COLO668 (cell line): ENCODE measurements at regions not wholly inside any gene's neighbourhood (a gene's known extent, or its start where the extent isn't known, plus 50 kb on each side); places are given as distances from the start of the nearest gene placed in this dataset.

ENCODE experiments used
- DNase-seq: peaks from one replicate; lab custom pipeline; 2025; ENCODE audit not compliant: unreplicated experiment; lab: John Stamatoyannopoulos, UW

DNA sequence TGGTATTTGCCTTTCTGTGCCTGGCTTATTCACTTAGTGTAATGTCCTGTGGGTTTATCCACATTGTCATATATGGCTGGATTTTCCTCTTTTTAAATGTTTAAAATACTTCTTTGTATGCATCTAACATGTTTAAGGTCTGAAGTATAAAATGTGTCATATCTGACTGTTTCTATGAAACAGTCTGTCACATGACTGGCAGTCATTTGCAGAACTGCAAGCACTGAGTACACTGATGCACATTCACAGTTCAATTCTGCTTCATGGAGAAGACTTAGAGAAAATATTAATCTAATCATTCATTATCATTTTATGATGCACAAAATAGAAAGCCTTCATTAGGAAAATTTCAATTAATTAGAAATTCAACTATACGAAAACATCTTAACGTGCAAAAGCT, 119.7 kb upstream of the PRSS58 start:
- DNase-seq = no peak

GRCh38 chr7:142376356-142376997, 118.6 kb upstream of the PRSS58 start:
- DNase-seq = no peak

DNA sequence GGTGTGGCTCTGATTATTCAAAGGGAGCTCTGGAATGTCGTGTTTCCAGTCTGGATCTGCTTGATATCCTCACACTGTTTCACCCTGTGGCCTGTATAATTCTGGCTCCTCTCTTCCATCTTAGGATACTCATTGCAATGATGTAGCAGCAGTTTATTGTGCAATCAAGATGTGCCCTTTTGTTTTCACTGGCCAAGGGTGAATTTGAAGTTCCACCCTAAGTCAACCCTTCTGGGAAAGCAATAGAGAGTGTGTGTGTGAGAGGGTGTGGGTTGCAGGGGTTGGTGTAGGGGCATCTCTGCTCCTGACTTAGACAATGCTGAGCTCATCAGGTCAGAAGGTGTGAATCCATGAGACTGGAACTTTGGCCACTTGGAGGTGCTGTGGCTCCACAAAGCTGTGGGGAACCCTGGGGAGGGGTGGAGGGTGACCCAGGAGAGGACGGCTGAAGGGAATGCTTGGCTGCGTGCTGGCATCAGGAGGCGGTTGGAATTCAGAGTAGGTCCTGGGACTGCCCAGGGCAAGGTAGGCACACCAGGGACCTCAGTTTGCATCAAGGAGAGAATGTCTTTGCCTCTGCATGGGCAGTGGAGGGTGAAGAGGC, 118.0 kb upstream of the PRSS58 start:
- DNase-seq = no peak

- no peak for DNase-seq
Observed at GRCh38 chr7:142372727-142373126, 114.9 kb upstream of the PRSS58 start.

DNA sequence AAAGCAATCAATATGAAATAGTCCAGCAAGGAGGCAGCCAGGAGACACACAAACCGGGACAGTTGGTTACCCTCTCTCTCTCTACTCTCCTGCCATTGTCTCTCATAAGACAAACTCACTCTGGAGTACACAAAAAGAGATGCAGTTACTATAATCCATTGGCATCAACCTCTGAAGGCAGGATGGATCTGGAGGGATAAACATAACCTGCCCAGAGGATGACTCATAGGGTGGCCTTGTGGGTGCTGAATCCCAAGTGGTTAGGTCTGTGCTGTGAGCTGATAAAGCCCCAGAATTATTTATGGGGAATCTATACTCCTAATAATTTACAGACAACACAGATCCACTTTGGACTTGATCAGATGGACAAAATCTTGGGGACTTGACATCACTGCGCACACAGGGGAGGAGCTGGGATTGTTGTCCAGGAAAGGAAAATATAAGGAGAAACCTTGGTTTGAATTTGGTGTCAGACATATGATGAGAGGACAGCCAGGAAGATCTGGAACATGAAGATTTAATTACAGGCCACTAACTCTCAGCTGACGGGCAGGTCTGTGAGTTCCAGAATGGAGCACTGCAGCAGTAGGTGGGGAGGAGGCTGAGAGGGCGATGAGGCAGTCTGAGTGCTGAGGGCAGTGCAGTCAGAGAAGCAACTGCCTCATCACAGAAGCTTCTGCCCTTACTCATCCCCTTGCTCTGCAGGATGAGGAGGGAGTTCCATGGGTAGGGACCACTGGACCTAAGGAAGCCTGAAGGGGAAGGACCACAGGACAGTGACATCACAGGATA, 113.9 kb upstream of the PRSS58 start:
- DNase-seq = no peak

- no peak for DNase-seq
Observed at GRCh38 chr7:142365410-142365842, 107.6 kb upstream of the PRSS58 start.

GRCh38 chr7:142364551-142364950, 106.7 kb upstream of the PRSS58 start:
- DNase-seq = no peak

- DNase-seq = no peak
Observed at GRCh38 chr7:142362349-142362748, 104.5 kb upstream of the PRSS58 start.

DNA sequence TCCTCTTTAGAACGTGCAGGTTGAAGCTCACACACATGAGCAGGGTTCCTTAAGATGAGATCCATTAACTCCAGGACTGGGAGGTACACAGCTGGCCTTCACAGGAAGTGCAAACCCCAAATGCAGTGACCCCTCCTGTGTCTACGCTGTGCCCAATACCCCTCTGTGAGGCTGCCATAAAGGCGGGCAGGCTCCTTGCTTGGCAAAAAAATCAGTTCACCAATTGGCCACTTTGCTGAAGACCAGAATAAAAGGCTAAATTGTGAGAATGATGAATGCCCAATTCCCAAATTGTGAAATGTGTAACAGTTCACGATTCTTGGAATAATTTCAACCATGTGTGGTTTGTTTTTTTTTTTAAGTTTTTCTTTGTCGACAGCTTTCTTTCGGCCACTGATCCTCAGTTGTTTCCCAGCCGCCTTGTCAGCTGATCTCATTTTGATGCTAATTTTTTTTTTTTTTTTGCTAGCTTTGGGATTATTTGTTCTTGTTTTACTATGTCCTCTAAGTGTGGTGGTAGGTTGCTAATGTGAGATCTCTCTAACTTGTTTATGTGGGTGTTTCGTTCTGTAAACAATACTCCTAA, 101.9 kb upstream of the PRSS58 start:
- DNase-seq = no peak

DNA sequence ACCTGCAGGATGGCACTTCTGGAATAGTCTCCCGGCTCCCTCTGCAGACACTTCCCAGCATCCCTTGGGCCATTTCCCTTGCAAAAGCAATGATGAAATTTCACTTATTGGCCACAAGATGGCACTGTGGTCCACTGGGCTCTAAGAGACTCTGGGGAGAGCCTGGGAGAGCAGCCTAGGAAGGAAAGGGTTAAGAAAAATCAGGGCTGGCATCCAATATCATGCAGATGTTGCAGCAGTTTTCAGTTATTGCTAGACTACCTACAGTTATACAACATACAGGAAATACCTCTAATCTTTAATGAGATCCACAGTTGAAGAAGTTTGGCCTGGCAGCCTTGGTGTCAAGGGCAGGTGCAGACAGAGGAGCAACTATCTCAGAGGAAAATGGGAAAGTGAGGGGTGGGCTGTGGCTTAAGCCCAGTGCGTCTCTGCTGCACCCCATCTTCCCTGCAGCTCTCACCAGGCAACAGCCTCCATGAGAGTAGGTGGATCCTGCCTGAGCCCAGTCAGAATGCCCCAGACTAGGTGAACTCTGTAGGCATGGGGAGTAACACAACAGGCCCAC, 100.2 kb upstream of the PRSS58 start:
- DNase-seq = peak; percentile 36

- DNase-seq = peak; percentile 84
Observed at GRCh38 chr7:142356166-142356565, 98.3 kb upstream of the PRSS58 start.

DNA sequence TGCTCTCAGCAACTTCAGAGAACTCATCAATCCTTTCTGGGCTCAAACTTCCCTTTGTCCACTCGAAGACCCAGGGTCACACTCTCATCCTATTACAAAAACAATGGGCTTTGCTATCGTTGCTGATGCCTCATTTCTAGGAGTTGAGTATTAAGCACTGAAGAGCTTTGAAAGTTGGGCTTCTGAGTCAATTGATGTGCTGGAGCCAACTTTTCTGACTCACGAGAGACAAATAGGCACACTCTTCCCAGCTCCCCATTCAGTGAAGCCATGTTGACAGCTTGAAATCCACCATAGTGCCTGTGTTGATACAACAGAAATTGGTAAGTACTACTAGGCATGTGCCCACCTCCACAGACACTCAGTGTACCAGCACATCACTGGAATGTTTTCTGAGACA, 97.5 kb upstream of the PRSS58 start:
- no peak for DNase-seq

DNA sequence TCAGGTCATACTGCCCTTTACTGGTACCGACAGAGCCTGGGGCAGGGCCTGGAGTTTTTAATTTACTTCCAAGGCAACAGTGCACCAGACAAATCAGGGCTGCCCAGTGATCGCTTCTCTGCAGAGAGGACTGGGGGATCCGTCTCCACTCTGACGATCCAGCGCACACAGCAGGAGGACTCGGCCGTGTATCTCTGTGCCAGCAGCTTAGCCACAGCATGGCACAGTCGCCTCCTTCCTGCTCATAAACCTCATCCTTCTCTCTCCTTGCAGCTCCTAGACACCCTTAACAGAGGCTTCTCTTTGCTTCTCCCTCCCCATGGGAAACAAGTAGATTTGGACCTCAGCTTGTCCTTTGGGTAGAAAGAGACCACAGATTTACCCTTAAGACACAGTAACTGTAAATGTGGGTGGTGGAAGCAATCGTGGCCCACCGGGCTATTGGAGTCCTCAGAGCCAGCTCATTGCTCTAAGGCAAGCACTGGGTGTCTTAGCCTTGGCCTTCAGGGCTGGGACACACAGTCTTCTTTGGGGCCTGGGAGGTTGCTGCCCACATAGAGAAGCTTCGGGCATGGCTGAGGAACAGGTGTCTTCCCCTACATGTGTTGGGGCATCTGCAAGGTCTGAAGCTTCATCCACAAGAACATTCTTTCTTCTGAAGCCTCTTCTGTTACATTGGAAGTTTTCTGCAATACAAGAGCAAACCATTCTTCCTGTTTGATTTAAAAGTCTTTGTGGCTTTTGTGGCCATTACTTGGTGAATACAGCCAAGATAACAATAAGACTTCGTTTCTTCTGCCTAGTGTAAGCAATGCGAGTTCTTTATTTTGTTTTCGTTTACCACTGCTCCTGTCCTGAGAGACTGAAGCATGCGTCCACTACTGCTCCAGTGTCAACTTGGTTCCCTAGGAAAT, 95.5 kb upstream of the PRSS58 start:
- no peak for DNase-seq

DNA sequence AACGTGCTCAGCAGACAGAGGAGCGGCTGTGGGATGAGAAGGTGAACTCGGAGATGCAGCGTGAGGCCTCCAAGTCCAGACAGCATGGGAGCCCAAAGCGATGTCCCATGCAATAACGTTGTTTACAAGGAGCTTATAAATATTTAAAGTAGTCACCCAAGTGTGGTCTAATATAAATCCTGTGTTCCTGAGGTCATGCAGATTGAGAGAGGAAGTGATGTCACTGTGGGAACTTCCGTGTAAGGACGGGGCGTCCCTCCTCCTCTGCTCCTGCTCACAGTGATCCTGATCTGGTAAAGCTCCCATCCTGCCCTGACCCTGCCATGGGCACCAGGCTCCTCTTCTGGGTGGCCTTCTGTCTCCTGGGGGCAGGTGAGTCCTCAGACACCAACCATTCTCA, 94.7 kb upstream of the PRSS58 start:
- no peak for DNase-seq

DNA sequence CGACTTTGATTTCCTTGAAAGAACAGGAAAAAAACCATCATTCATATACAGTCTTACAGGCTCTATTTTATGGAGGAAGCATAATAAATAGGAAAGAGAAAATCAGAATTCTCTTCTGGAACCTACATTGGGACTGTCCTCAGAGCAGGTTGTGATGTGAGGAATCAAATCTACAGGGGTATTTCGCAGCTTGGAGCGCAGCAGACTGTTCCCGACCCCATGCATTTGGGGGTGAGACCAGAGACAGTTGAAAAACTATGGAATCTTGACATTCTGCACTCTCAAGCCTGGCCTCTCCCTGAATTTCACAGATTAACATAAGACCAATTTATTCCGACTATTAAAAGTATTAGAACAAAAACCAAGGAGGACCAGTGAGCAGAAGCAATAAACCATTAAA, 93.3 kb upstream of the PRSS58 start:
- no peak for DNase-seq

DNA sequence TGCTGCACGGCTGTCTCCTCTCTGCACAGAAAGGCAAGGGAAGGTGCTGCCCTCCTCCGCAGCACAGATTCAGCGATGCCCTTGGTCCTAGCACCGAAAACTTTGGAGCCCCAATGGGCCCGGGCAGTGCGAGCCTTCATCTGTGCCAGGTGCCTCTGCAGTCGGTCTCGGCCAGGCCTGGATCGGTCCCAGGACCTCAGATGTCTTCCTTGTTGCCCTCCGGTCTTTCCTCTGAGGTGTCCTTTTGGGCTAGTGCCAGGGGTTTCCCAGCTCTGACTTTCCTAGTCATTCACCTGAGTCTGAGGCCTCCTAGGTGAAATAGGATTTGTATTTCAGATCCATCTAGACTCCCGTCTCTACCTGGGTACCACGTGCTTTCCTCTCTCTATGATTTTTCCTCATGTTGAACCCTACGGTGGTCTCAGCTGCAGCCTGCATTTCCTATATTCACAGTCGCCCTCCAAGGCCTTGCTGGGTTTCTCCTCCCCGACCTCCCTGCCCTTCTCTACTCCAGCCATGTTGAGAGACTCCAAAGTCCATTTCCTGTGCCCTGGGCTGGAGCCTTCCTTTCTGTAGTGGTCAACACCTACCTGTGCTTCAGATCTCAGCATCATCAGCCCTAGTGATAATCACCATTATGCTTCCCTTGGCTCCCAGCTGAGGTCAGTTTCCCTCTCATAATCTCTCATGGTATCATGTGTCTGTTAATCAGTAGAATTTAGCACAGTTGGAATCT, 92.0 kb upstream of the PRSS58 start:
- DNase-seq = no peak

DNA sequence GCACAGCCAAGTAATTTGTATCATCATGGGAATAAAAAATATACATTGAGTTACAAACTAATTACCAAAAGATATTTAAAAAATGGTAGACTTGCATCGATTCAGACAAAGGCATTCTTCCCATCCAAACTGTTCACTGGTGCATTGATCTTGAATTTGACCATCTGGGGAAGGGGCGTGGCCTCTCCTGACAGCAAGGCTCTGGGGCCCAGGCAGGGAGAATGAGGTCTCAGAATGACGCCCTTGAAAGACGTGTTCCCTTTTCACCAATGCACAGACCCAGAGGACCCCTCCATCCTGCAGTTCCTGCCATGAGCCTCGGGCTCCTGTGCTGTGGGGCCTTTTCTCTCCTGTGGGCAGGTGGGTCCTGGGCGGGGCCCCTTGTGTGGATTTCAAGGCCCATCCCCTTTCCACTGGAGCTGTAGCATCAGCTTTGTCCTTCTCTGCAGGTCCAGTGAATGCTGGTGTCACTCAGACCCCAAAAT, 91.1 kb upstream of the PRSS58 start:
- DNase-seq = no peak

- no peak for DNase-seq
Observed at GRCh38 chr7:142348100-142348499, 90.2 kb upstream of the PRSS58 start.

DNA sequence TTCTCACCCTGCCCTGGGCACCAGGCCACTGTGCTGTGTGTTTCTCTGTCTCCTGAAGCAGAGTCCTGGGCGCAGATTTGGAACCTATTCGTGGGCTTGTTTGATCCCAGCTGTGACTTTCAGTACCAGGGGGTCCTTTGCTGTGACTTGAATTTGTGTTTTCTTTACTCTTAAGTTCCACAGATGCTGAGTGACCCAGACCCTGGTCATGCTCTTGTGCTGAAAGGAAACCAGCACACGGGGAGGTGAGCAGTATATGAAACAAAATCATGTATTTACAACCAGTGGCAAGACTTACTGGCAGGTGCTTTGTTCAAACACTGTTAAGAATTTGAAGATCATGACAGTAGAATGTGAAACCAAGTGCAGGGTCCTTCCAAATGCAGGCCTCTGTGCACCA, 89.2 kb upstream of the PRSS58 start:
- no peak for DNase-seq

- DNase-seq = no peak
Observed at GRCh38 chr7:142345811-142346210, 88.0 kb upstream of the PRSS58 start.
